ENCODE measurements at regions not wholly inside any gene's neighbourhood (a gene's known extent, or its start where the extent isn't known, plus 50 kb on each side); places are given as distances from the start of the nearest gene placed in this dataset.

DNA sequence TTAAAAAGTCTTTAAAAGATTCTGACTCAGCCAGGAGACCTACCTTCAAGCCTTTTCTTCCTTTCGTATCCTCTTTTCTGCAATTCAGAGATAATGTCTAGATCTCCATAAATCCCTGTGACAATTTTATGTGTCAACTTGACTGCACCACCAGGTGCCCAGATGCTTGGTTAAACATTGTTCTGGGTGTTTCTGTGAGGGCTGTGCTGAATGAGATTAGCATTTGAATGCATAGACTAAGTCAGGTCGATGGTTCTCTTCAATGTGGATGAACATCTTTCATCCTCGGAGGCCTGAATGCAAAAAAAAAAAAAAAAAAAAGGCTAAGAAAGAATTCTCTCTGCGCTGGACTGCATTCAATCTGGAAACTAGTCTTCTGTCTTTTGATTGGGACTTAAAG, 1082.7 kb downstream of the NLGN4X start:
- whole genome bisulfite sequencing, 2 experiments (ENCODE audit: insufficient coverage in 1 of 2, insufficient read length in 1 of 2): 78% methylated on average over 3 of the region's 4 CpGs; no CpG with 5 or more reads in 1 of the 2 experiments
- no peaks in the 10 kb centered on the region for H3K4me1 ChIP-seq (ENCODE audit: control insufficient read depth, insufficient read depth, low read length)
- peaks cover 4% of the 10 kb centered on the region for H3K9me3 Mint-ChIP-seq
- H3K27me3 ChIP-seq (ENCODE audit: control insufficient read depth, insufficient read depth, low read length, poor library complexity, severe bottlenecking): no peaks in the 10 kb centered on the region
- DNase-seq: no peak
- no peaks in the 10 kb centered on the region for H3K27me3 Mint-ChIP-seq (ENCODE audit: insufficient read depth)
- no peak overlapping the region for H3K4me3 ChIP-seq (ENCODE audit: low read length)
- H3K27ac ChIP-seq (ENCODE audit: low read depth, low read length): no peak overlapping the region
- peaks cover 13% of the 10 kb centered on the region for H3K4me1 Mint-ChIP-seq
- H3K9me3 ChIP-seq (ENCODE audit: control insufficient read depth, low read length): no peaks in the 10 kb centered on the region
- no peaks in the 10 kb centered on the region for H3K36me3 ChIP-seq (ENCODE audit: control insufficient read depth, insufficient read depth, low read length)
- TF ChIP-seq, protein P1, sequence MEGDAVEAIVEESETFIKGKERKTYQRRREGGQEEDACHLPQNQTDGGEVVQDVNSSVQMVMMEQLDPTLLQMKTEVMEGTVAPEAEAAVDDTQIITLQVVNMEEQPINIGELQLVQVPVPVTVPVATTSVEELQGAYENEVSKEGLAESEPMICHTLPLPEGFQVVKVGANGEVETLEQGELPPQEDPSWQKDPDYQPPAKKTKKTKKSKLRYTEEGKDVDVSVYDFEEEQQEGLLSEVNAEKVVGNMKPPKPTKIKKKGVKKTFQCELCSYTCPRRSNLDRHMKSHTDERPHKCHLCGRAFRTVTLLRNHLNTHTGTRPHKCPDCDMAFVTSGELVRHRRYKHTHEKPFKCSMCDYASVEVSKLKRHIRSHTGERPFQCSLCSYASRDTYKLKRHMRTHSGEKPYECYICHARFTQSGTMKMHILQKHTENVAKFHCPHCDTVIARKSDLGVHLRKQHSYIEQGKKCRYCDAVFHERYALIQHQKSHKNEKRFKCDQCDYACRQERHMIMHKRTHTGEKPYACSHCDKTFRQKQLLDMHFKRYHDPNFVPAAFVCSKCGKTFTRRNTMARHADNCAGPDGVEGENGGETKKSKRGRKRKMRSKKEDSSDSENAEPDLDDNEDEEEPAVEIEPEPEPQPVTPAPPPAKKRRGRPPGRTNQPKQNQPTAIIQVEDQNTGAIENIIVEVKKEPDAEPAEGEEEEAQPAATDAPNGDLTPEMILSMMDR (conservative IDR thresholded peaks at IDR 0.05): no peak
- no peaks in the 10 kb centered on the region for H3K36me3 Mint-ChIP-seq (ENCODE audit: low read depth)
- no peak overlapping the region for H3K4me3 Mint-ChIP-seq
- no peak overlapping the region for H3K9ac ChIP-seq (ENCODE audit: extremely low read depth, low read length, poor library complexity, severe bottlenecking)
- H3K27ac Mint-ChIP-seq: no peak overlapping the region

DNA sequence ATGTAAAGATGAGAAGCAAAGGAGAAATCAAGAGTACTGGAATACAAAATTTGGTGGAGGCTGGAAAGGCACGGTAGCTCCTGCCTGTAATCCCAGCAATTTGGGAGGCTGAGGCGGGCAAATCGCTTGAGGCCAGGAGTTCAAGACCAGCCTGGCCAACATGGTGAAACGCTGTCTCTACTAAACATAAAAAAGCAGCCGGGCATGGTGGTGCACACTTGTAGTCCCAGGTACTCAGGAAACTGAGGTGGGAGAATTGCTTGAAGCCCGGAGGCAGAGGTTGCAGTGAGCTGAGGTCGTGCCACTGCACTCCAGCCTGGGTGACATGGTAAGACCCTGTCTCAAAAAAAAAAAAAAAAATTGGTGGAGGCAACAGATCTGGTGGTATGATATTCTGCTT, 1086.0 kb downstream of the NLGN4X start:
- WGBS, 2 experiments (ENCODE audit: insufficient coverage in 1 of 2, insufficient read length in 1 of 2): 88 to 93% methylated on average over 2 to 7 of the region's 7 CpGs
- no peak overlapping the region for H3K27ac ChIP-seq (ENCODE audit: low read depth, low read length)
- H3K4me1 ChIP-seq (ENCODE audit: control insufficient read depth, insufficient read depth, low read length): no peaks in the 10 kb centered on the region
- no peaks in the 10 kb centered on the region for H3K36me3 Mint-ChIP-seq (ENCODE audit: low read depth)
- peaks cover 13% of the 10 kb centered on the region for H3K4me1 Mint-ChIP-seq
- DNase-seq: no peak
- H3K4me3 ChIP-seq (ENCODE audit: low read length): no peak overlapping the region
- H3K27me3 Mint-ChIP-seq (ENCODE audit: insufficient read depth): no peaks in the 10 kb centered on the region
- TF ChIP-seq, protein P1 (conservative IDR thresholded peaks at IDR 0.05): no peak
- H3K9me3 ChIP-seq (ENCODE audit: control insufficient read depth, low read length): no peaks in the 10 kb centered on the region
- peaks cover 1% of the 10 kb centered on the region for H3K9me3 Mint-ChIP-seq
- H3K27ac Mint-ChIP-seq: no peak overlapping the region
- no peaks in the 10 kb centered on the region for H3K27me3 ChIP-seq (ENCODE audit: control insufficient read depth, insufficient read depth, low read length, poor library complexity, severe bottlenecking)
- no peaks in the 10 kb centered on the region for H3K36me3 ChIP-seq (ENCODE audit: control insufficient read depth, insufficient read depth, low read length)
- no peak overlapping the region for H3K9ac ChIP-seq (ENCODE audit: extremely low read depth, low read length, poor library complexity, severe bottlenecking)
- no peak overlapping the region for H3K4me3 Mint-ChIP-seq

DNA sequence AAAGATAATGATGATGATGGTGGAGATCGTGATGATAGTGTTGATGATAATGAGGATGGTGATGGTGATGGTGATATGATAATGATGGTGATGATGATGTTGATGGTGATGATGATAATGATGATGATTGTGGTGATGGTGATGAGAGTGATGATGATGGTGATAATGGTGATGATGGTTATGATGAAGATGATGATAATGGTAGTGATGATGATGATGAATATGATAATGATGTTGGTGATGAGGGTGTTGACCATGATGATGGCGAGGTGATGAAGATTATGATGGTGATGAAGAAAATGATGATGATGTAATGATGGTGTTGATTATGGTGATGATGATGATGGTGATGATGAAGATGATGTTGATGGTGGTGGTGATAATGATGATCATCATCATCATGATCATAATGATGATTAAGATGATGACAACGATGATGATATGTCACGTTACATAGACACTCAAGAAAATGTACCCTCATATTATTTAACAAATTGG, 1106.4 kb downstream of the NLGN4X start:
- Histone ChIP-seq H3K4me3 (ENCODE audit: low read length) (no peak overlapping the region), H3K27ac (ENCODE audit: low read depth, low read length) (no peak overlapping the region), H3K27me3 (ENCODE audit: control insufficient read depth, insufficient read depth, low read length, poor library complexity, severe bottlenecking) (no peaks in the 10 kb centered on the region), H3K36me3 (ENCODE audit: control insufficient read depth, insufficient read depth, low read length) (no peaks in the 10 kb centered on the region), H3K9me3 (ENCODE audit: control insufficient read depth, low read length) (no peaks in the 10 kb centered on the region), H3K9ac (ENCODE audit: extremely low read depth, low read length, poor library complexity, severe bottlenecking) (no peak overlapping the region), H3K4me1 (ENCODE audit: control insufficient read depth, insufficient read depth, low read length) (no peaks in the 10 kb centered on the region)
- DNase-seq: no peak
- Mint-ChIP-seq H3K9me3 (no peaks in the 10 kb centered on the region), H3K36me3 (ENCODE audit: low read depth) (no peaks in the 10 kb centered on the region), H3K4me3 (no peak overlapping the region), H3K27ac (no peak overlapping the region), H3K4me1 (no peaks in the 10 kb centered on the region), H3K27me3 (ENCODE audit: insufficient read depth) (no peaks in the 10 kb centered on the region)
- TF ChIP-seq, protein P1 (conservative IDR thresholded peaks at IDR 0.05): no peak
- 87 to 100% methylated on average over 1 to 2 of the region's 4 CpGs for WGBS, 2 experiments (ENCODE audit: insufficient coverage in 1 of 2, insufficient read length in 1 of 2)
